HCT116 (cell line): ENCODE measurements at regions not wholly inside any gene's neighbourhood (a gene's known extent, or its start where the extent isn't known, plus 50 kb on each side); places are given as distances from the start of the nearest gene placed in this dataset.

Experiments used
- CBX3 ChIP-seq: IDR thresholded peaks from 2 replicates; pipeline ENCODE4 v1.6.1; 2012; ENCODE audit warnings: low read depth
- ELF1 ChIP-seq: IDR thresholded peaks from 2 replicates; pipeline ENCODE4 v1.6.1; 2012; ENCODE audit warnings: low read depth, borderline replicate concordance
- EZH2 ChIP-seq: fragments of 200-600 bp; sonication (generic); IDR thresholded peaks from 2 replicates; pipeline ENCODE4 v1.6.1; 2017; ENCODE audit warnings: antibody characterized with exemption, mixed run types
- FOSL1 ChIP-seq: IDR thresholded peaks from 2 replicates; pipeline ENCODE4 v1.6.1; 2012; ENCODE audit warnings: low read depth
- JUND ChIP-seq: IDR thresholded peaks from 2 replicates; pipeline ENCODE4 v1.6.1; 2012
- POLR2A ChIP-seq: IDR thresholded peaks from 2 replicates; pipeline ENCODE4 v1.7.0; 2011; ENCODE audit warnings: borderline replicate concordance; ENCODE audit not compliant: insufficient read depth, insufficient read length; ENCODE audit errors: extremely low read depth
- SP1 ChIP-seq: IDR thresholded peaks from 2 replicates; pipeline ENCODE4 v1.6.1; 2012; ENCODE audit warnings: low read depth
- YY1 ChIP-seq: IDR thresholded peaks from 2 replicates; pipeline ENCODE4 v1.6.1; 2011; ENCODE audit warnings: low read length, low read depth, moderate library complexity, mild to moderate bottlenecking; ENCODE audit not compliant: insufficient replicate concordance; ENCODE audit errors: extremely low read depth
- TF ChIP-seq, protein P1 (sequence below): IDR thresholded peaks from 2 replicates; pipeline ENCODE4 v1.6.1; 2011; ENCODE audit warnings: mild to moderate bottlenecking, low read length, moderate library complexity; ENCODE audit not compliant: insufficient replicate concordance; ENCODE audit errors: extremely low read depth

- TF ChIP-seq CBX3: no peak
- no peak for TF ChIP-seq SP1
- no peak for TF ChIP-seq POLR2A
- no peak for TF ChIP-seq ELF1
- TF ChIP-seq YY1: no peak
- TF ChIP-seq EZH2: no peak
- TF ChIP-seq, protein P1, sequence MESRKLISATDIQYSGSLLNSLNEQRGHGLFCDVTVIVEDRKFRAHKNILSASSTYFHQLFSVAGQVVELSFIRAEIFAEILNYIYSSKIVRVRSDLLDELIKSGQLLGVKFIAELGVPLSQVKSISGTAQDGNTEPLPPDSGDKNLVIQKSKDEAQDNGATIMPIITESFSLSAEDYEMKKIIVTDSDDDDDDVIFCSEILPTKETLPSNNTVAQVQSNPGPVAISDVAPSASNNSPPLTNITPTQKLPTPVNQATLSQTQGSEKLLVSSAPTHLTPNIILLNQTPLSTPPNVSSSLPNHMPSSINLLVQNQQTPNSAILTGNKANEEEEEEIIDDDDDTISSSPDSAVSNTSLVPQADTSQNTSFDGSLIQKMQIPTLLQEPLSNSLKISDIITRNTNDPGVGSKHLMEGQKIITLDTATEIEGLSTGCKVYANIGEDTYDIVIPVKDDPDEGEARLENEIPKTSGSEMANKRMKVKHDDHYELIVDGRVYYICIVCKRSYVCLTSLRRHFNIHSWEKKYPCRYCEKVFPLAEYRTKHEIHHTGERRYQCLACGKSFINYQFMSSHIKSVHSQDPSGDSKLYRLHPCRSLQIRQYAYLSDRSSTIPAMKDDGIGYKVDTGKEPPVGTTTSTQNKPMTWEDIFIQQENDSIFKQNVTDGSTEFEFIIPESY: no peak
- no peak for TF ChIP-seq FOSL1
- no peak for TF ChIP-seq JUND
Observed at GRCh38 chr21:28154121-28154520, 838.6 kb downstream of the LTN1 start.
